Lower lobe of right lung (tissue), 2 donors: ENCODE measurements at regions not wholly inside any gene's neighbourhood (a gene's known extent, or its start where the extent isn't known, plus 50 kb on each side); places are given as distances from the start of the nearest gene placed in this dataset.

Source experiments
- ATAC-seq, 2 donors: fragments of 200-7000 bp; cut with Tn5 transposase; one replicate each; pipeline ENCODE4 v1.9.1; 2020 to 2022; ENCODE audit warnings: mild to moderate bottlenecking in 2 of 2, moderate library complexity in 2 of 2
- DNase-seq: peaks from one replicate; pipeline ENCODE4 v3.0.0-alpha.2; 2020
- H3K27ac ChIP-seq: fragments of 200-600 bp; one replicate; pipeline ENCODE4 v1.8.0; 2022
- H3K27me3 ChIP-seq: fragments of 200-600 bp; one replicate; pipeline ENCODE4 v1.8.0; 2022; ENCODE audit warnings: low read depth
- H3K36me3 ChIP-seq: fragments of 200-600 bp; one replicate; pipeline ENCODE4 v1.8.0; 2022; ENCODE audit warnings: mild to moderate bottlenecking
- H3K4me1 ChIP-seq: fragments of 200-600 bp; one replicate; pipeline ENCODE4 v1.8.0; 2022
- H3K4me3 ChIP-seq: fragments of 200-600 bp; one replicate; pipeline ENCODE4 v1.8.0; 2022; ENCODE audit warnings: mild to moderate bottlenecking
- H3K9me3 ChIP-seq: fragments of 200-600 bp; one replicate; pipeline ENCODE4 v1.8.0; 2022
- CTCF ChIP-seq: fragments of 200-600 bp; IDR thresholded peaks from one replicate; pipeline ENCODE4 v1.8.0; 2022; ENCODE audit warnings: antibody characterized with exemption, mild to moderate bottlenecking
- intact Hi-C: fragments of 100-400 bp; cut with DNase I; formaldehyde crosslinking; loops from one replicate; pipeline ENCODE4 v1.11.0; 2022
- donor health status: DM: no; HTN: yes; CAD: no; lungs with severe emphysema.

DNA sequence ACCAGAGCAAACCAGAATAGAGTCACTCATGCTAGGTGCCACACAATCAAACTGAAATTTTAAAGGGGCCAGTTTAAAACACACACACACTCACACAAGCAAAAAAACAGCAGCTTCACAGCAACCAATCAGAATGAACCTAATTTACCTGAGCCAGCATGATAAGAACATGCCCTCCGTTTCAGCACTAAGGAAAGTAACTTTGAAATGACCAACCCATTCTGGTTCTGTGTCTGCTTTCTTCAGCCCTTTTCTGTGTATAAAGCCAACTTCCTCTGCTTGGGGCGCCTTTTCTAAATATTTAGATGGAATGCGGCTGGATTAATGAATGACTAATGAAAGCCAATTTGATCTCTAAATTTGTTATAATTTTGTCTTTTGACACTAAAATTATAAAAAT lies 629.1 kb downstream of the ZEB2 start:
- DNase-seq (no peak), ATAC-seq (no peak)
- intact Hi-C loops, result no loop called here
- Histone ChIP-seq H3K9me3 (no peaks in the 10 kb centered on the region), H3K4me1 (no peaks in the 10 kb centered on the region), H3K27me3 (no peaks in the 10 kb centered on the region), H3K4me3 (no peak overlapping the region), H3K27ac (no peak overlapping the region), H3K36me3 (no peaks in the 10 kb centered on the region)
- no peak for TF ChIP-seq CTCF

- no peak overlapping the region for H3K27ac ChIP-seq
- no peaks in the 10 kb centered on the region for H3K9me3 ChIP-seq
- H3K4me1 ChIP-seq, result no peaks in the 10 kb centered on the region
- no peak for TF ChIP-seq CTCF
- no peaks in the 10 kb centered on the region for H3K27me3 ChIP-seq
- DNase-seq (no peak), ATAC-seq (no peak)
- intact Hi-C loops, result no loop called here
- no peak overlapping the region for H3K4me3 ChIP-seq
- H3K36me3 ChIP-seq, result no peaks in the 10 kb centered on the region
Observed at GRCh38 chr2:143889216-143889615, 630.7 kb downstream of the ZEB2 start.

GRCh38 chr2:143885461-143885860 lies 634.5 kb downstream of the ZEB2 start:
- ATAC-seq (no peak), DNase-seq (no peak)
- intact Hi-C loops, result no loop called here
- Histone ChIP-seq H3K4me1 (no peaks in the 10 kb centered on the region), H3K9me3 (no peaks in the 10 kb centered on the region), H3K27ac (no peak overlapping the region), H3K27me3 (no peaks in the 10 kb centered on the region), H3K36me3 (no peaks in the 10 kb centered on the region), H3K4me3 (no peak overlapping the region)
- no peak for TF ChIP-seq CTCF

DNA sequence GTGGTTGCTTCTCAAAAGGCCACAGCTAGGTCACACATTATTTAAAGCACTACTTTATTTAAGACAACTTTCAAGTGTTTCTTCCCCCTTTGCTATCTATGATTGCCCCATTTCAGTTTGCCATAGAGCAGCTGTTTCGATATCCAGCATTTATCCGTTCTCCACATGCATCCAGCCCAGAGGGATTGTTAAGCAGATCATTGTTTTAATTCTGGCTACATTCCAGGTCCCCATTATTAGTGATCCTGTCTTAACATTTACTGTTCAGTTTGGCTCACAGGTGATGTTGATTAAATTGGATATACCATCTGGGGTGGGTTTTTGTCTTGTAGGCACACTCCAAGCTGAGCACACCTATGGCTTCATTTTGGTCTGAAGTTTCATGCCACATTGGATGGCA lies 638.7 kb downstream of the ZEB2 start:
- ATAC-seq, result no peak
- H3K9me3 ChIP-seq, result no peaks in the 10 kb centered on the region
- no peak for DNase-seq
- H3K36me3 ChIP-seq, result no peaks in the 10 kb centered on the region
- intact Hi-C loops, result no loop called here
- H3K4me1 ChIP-seq, result no peaks in the 10 kb centered on the region
- H3K27me3 ChIP-seq, result no peaks in the 10 kb centered on the region
- no peak overlapping the region for H3K27ac ChIP-seq
- no peak overlapping the region for H3K4me3 ChIP-seq
- no peak for TF ChIP-seq CTCF

- intact Hi-C loops, result no loop called here
- TF ChIP-seq CTCF, result no peak
- ATAC-seq, result no peak
- Histone ChIP-seq H3K9me3 (peaks cover 8% of the 10 kb centered on the region), H3K27ac (no peak overlapping the region), H3K4me1 (no peaks in the 10 kb centered on the region), H3K36me3 (no peaks in the 10 kb centered on the region), H3K27me3 (no peaks in the 10 kb centered on the region), H3K4me3 (no peak overlapping the region)
- no peak for DNase-seq
Observed at GRCh38 chr2:143877876-143878530, 641.9 kb downstream of the ZEB2 start.
